Endothelial cell of umbilical vein (primary cell): ENCODE measurements at regions not wholly inside any gene's neighbourhood (a gene's known extent, or its start where the extent isn't known, plus 50 kb on each side); places are given as distances from the start of the nearest gene placed in this dataset.

Experiments used
- BruUV-seq: library from RNA; stranded (reverse); fragments of 400-500 nt; replicated peaks from 2 replicates; lab custom pipeline; 2021; lab: Mats Ljungman, UMichigan
- CTCF ChIA-PET: fragments of 300-600, 350-600 bp; sonication (Branson Sonifier 250); formaldehyde crosslinking; loops from one replicate; lab custom pipeline; 2021; ENCODE audit warnings: antibody characterized with exemption, inconsistent platforms; lab: Charles Lee
- POLR2A ChIA-PET: fragments of 300-600, 350-600 bp; sonication (Branson Sonifier 250); formaldehyde crosslinking; loops from one replicate; lab custom pipeline; 2021; ENCODE audit warnings: antibody characterized with exemption, inconsistent platforms; lab: Charles Lee
- DNase-seq: peaks from one replicate; pipeline ENCODE4 v3.0.0-alpha.2; 2011; ENCODE audit warnings: low read depth, low spot score
- FAIRE-seq: peaks from 2 replicates; lab custom pipeline; 2011; peaks lifted over from hg19 to GRCh38; lab: Jason Lieb, UNC
- H2AFZ ChIP-seq: 2 replicates; pipeline ENCODE4 v1.6.0; 2012; ENCODE audit warnings: low read depth, low read length, control low read depth, inconsistent platforms
- H3K27ac ChIP-seq: 2 replicates; pipeline ENCODE4 v1.5.1; 2011; ENCODE audit warnings: low read depth, mild to moderate bottlenecking, control low read depth, low read length, moderate library complexity; ENCODE audit not compliant: insufficient read depth
- H3K27me3 ChIP-seq, 2 experiments: 2 replicates each; pipeline versions ENCODE4 v1.6.0 to v1.6.1; 2011; ENCODE audit warnings: low read length in 2 of 2, mixed read lengths in 1 of 2; ENCODE audit not compliant: control insufficient read depth in 2 of 2, insufficient read depth in 2 of 2
- H3K36me3 ChIP-seq, 2 experiments: 2 replicates in 1 of 2; 3 replicates in 1 of 2; pipeline ENCODE4 v1.5.1; 2011; ENCODE audit warnings: low read length in 2 of 2, mild to moderate bottlenecking in 1 of 2, moderate library complexity in 1 of 2; ENCODE audit not compliant: control insufficient read depth in 2 of 2, insufficient read depth in 2 of 2; ENCODE audit errors: extremely low read depth in 1 of 2
- H3K4me1 ChIP-seq: 3 replicates; pipeline ENCODE4 v1.5.1; 2011; ENCODE audit warnings: mild to moderate bottlenecking, low read length; ENCODE audit not compliant: control insufficient read depth, insufficient read depth; ENCODE audit errors: extremely low read depth
- H3K4me2 ChIP-seq: 2 replicates; pipeline ENCODE4 v1.6.1; 2011; ENCODE audit warnings: low read length, control low read depth, mixed read lengths; ENCODE audit not compliant: insufficient read depth
- H3K4me3 ChIP-seq, 3 experiments: fragments of 200-600 bp in 1 of 3; sonication (generic), shearing (Covaris generic) in 1 of 3; replicated peaks in 1 of 3; 2 replicates each; pipeline ENCODE4 v1.5.1; 2011 to 2016; ENCODE audit warnings: control low read depth in 3 of 3, low read length in 3 of 3, mild to moderate bottlenecking in 2 of 3, inconsistent platforms in 1 of 3, low read depth in 1 of 3, moderate library complexity in 1 of 3; ENCODE audit not compliant: insufficient read depth in 1 of 3
- H3K79me2 ChIP-seq: 2 replicates; pipeline ENCODE4 v1.6.0; 2012; ENCODE audit warnings: low read length, inconsistent platforms; ENCODE audit not compliant: control insufficient read depth, insufficient read depth
- H3K9ac ChIP-seq: replicated peaks from 2 replicates; pipeline ENCODE3; 2011; ENCODE audit warnings: low read length, control low read depth; ENCODE audit not compliant: insufficient read depth; ENCODE audit errors: extremely low read depth
- H3K9me1 ChIP-seq: replicated peaks from 3 replicates; pipeline ENCODE4 v1.6.0; 2011; ENCODE audit warnings: mild to moderate bottlenecking, low read length; ENCODE audit not compliant: control insufficient read depth, insufficient read depth; ENCODE audit errors: extremely low read depth
- H3K9me3 ChIP-seq: replicated peaks from 2 replicates; pipeline ENCODE4 v1.5.1; 2012; ENCODE audit warnings: low read length, inconsistent platforms; ENCODE audit not compliant: control insufficient read depth, insufficient read depth
- H4K20me1 ChIP-seq: replicated peaks from 2 replicates; pipeline ENCODE3; 2011; ENCODE audit warnings: mild to moderate bottlenecking, low read length; ENCODE audit not compliant: control insufficient read depth, insufficient read depth; ENCODE audit errors: extremely low read depth
- EZH2 ChIP-seq: IDR thresholded peaks from 2 replicates; pipeline ENCODE4 v1.6.1; 2012; ENCODE audit warnings: borderline replicate concordance, low read depth, mild to moderate bottlenecking, moderate library complexity, low read length, inconsistent platforms; ENCODE audit not compliant: severe bottlenecking
- FOS ChIP-seq: IDR thresholded peaks from 2 replicates; pipeline ENCODE4 v1.6.1; 2011; ENCODE audit warnings: mild to moderate bottlenecking, low read length, moderate library complexity, borderline replicate concordance; ENCODE audit not compliant: insufficient read depth
- GATA2 ChIP-seq: IDR thresholded peaks from 2 replicates; pipeline ENCODE4 v1.7.0; 2011; ENCODE audit warnings: low read depth, mild to moderate bottlenecking, moderate library complexity, mixed read lengths, low read length; ENCODE audit not compliant: insufficient read length, insufficient read depth
- JUN ChIP-seq: IDR thresholded peaks from 2 replicates; pipeline ENCODE4 v1.6.1; 2011; ENCODE audit warnings: borderline replicate concordance, low read depth; ENCODE audit not compliant: insufficient read length, insufficient read depth
- MYC ChIP-seq: IDR thresholded peaks from one replicate; pipeline ENCODE4 v1.6.1; 2011; ENCODE audit warnings: mild to moderate bottlenecking, low read depth, low read length
- POLR2A ChIP-seq: IDR thresholded peaks from 2 replicates; pipeline ENCODE4 v1.6.1; 2012; ENCODE audit warnings: low read depth, mild to moderate bottlenecking, control low read depth, low read length
- POLR2AphosphoS5 ChIP-seq: IDR thresholded peaks from 2 replicates; pipeline ENCODE4 v1.6.1; 2012; ENCODE audit warnings: low read depth, mild to moderate bottlenecking, control low read depth, low read length, moderate library complexity; ENCODE audit not compliant: insufficient read depth
- dilution Hi-C: fragments of 300-500 bp; cut with MboI; formaldehyde crosslinking; loops from one replicate; pipeline ENCODE4 v1.15.0; 2019; ENCODE audit warnings: low sequenced_read_pairs; ENCODE audit not compliant: extremely low pct_ligation_motif_present
- intact Hi-C: fragments of 100-400 bp; cut with micrococcal nuclease; formaldehyde crosslinking; loops from one replicate; pipeline ENCODE4 v1.10.0; 2022
- TF ChIP-seq, protein P1 (sequence below): IDR thresholded peaks from 2 replicates; pipeline ENCODE4 v1.6.1; 2011; ENCODE audit not compliant: insufficient read depth, insufficient read length
- TF ChIP-seq, protein P2 (sequence below), 2 donors: IDR thresholded peaks; 1 replicate in 1 of 2; 2 replicates in 1 of 2; pipeline ENCODE4 v1.5.1; 2011; ENCODE audit warnings: low read length in 2 of 2, mild to moderate bottlenecking in 2 of 2, moderate library complexity in 2 of 2, control low read depth in 1 of 2, inconsistent platforms in 1 of 2, low read depth in 1 of 2; ENCODE audit not compliant: insufficient read depth in 1 of 2; ENCODE audit errors: extremely low read depth in 1 of 2

DNA sequence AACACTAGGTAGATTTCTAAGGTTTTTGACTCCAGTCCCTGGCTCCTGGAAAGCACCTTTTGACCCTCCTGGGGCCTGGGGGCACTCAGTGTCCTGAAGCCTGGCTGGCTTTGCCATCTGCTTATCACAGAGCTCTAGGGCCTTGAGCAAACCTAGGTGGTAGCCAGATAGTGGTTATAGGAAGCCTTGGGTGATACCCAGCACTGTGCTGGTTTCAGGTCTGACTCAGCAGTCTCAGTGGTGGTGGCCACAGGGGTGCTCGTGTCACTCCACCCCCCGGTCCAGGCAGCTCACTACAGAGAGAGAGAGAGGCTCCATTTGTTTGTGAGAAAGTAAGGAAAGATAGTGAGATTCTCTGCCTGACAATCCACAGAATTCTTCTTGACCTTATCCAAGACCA, 195.8 kb upstream of the ZFP42 start:
- Histone ChIP-seq H3K4me1 (no peaks in the 10 kb centered on the region), H3K9me3 (no peaks in the 10 kb centered on the region), H3K9ac (no peak overlapping the region), H3K4me3 (no peak overlapping the region), H3K4me2 (no peak overlapping the region), H3K36me3 (no peaks in the 10 kb centered on the region), H4K20me1 (no peaks in the 10 kb centered on the region), H3K79me2 (no peaks in the 10 kb centered on the region), H3K9me1 (no peaks in the 10 kb centered on the region), H2AFZ (no peak overlapping the region), H3K27ac (no peak overlapping the region), H3K27me3 (no peaks in the 10 kb centered on the region)
- dilution Hi-C loops, result no loop called here
- FAIRE-seq (no peak), DNase-seq (no peak)
- ChIA-PET CTCF (no interaction called here), POLR2A (no interaction called here)
- no peak for TF ChIP-seq GATA2
- TF ChIP-seq EZH2, result no peak
- no peak for TF ChIP-seq JUN
- no peak for TF ChIP-seq POLR2A
- no peak for TF ChIP-seq MYC
- TF ChIP-seq FOS, result no peak
- no peak for TF ChIP-seq POLR2AphosphoS5
- TF ChIP-seq, protein P1, sequence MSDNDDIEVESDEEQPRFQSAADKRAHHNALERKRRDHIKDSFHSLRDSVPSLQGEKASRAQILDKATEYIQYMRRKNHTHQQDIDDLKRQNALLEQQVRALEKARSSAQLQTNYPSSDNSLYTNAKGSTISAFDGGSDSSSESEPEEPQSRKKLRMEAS, result no peak
- no TSS peak for BruUV-seq
- intact Hi-C loops, result no loop called here

DNA sequence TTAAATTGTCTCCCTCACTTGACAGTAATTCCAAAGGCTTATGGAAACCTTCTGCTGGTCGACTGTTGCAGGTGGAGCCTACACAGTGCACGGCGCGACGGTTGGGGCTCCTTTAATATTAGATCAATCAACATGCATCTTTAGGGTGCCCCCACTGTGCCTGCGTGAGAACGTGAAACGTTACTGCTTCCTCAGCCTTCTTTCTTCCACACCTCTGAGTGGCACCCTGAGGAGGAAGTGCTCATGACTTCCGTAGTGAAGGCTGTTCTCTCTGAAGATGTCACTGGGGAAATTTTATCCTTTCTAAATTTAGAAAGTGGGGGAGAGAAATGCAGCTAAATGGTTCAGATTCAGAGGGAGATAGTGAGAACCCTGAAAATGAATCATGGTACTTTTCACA, 184.0 kb upstream of the ZFP42 start:
- H3K4me1 ChIP-seq, result no peaks in the 10 kb centered on the region
- no TSS peak for BruUV-seq
- DNase-seq (no peak), FAIRE-seq (no peak)
- H3K27me3 ChIP-seq, result no peaks in the 10 kb centered on the region
- no peak overlapping the region for H2AFZ ChIP-seq
- no peak for TF ChIP-seq EZH2
- TF ChIP-seq JUN, result no peak
- TF ChIP-seq POLR2AphosphoS5, result no peak
- TF ChIP-seq FOS, result no peak
- TF ChIP-seq, protein P2, sequence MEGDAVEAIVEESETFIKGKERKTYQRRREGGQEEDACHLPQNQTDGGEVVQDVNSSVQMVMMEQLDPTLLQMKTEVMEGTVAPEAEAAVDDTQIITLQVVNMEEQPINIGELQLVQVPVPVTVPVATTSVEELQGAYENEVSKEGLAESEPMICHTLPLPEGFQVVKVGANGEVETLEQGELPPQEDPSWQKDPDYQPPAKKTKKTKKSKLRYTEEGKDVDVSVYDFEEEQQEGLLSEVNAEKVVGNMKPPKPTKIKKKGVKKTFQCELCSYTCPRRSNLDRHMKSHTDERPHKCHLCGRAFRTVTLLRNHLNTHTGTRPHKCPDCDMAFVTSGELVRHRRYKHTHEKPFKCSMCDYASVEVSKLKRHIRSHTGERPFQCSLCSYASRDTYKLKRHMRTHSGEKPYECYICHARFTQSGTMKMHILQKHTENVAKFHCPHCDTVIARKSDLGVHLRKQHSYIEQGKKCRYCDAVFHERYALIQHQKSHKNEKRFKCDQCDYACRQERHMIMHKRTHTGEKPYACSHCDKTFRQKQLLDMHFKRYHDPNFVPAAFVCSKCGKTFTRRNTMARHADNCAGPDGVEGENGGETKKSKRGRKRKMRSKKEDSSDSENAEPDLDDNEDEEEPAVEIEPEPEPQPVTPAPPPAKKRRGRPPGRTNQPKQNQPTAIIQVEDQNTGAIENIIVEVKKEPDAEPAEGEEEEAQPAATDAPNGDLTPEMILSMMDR (IDR thresholded peaks at IDR 0.05; ENCODE audit: extremely low read depth in 1 of 2, insufficient read depth in 1 of 2, low read depth in 1 of 2, low read length in 2 of 2), result no peak
- no peak for TF ChIP-seq MYC
- TF ChIP-seq, protein P1, result no peak
- no peak for TF ChIP-seq GATA2
- no peak for TF ChIP-seq POLR2A
- dilution Hi-C loops (no loop called here), intact Hi-C loops (no loop called here)
- H3K79me2 ChIP-seq, result no peaks in the 10 kb centered on the region
- no peak overlapping the region for H3K4me2 ChIP-seq
- H3K9me3 ChIP-seq, result peaks cover 2% of the 10 kb centered on the region
- H3K27ac ChIP-seq, result no peak overlapping the region
- no peak overlapping the region for H3K4me3 ChIP-seq
- ChIA-PET POLR2A (no interaction called here), CTCF (no interaction called here)
- no peaks in the 10 kb centered on the region for H4K20me1 ChIP-seq
- H3K36me3 ChIP-seq, result no peaks in the 10 kb centered on the region
- no peak overlapping the region for H3K9ac ChIP-seq
- no peaks in the 10 kb centered on the region for H3K9me1 ChIP-seq
